ENCODE measurements at regions not wholly inside any gene's neighbourhood (a gene's known extent, or its start where the extent isn't known, plus 50 kb on each side); places are given as distances from the start of the nearest gene placed in this dataset.
"Not testable (repeated sequence)": the region's sequence is repeated elsewhere in the genome, so short reads cannot be mapped to it uniquely, and the experiment has no call there.

DNA sequence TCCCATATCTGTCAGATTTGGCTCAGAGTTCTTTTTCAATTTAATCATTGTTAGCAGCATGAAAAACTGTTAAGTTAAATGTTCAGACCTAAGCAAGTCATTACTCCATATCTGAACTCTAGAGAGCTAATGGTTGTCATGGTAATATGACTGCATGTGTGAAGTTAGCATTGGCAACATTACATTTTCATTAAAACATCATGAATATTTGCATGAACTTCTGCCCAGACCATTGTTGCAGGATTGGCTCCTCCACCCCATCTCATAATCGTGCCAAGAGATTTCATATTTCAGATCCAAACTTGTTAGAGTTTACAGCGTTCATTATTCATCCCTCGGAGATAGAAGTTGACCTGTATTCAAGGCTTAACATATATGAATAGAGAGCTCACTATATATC lies 75.5 kb upstream of the FOLH1 start:
- TF ChIP-seq, protein P1, sequence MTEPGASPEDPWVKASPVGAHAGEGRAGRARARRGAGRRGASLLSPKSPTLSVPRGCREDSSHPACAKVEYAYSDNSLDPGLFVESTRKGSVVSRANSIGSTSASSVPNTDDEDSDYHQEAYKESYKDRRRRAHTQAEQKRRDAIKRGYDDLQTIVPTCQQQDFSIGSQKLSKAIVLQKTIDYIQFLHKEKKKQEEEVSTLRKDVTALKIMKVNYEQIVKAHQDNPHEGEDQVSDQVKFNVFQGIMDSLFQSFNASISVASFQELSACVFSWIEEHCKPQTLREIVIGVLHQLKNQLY (CRISPR knock-in tag; IDR thresholded peaks at IDR 0.05), result not testable (repeated sequence)
- TF ChIP-seq, protein P2, sequence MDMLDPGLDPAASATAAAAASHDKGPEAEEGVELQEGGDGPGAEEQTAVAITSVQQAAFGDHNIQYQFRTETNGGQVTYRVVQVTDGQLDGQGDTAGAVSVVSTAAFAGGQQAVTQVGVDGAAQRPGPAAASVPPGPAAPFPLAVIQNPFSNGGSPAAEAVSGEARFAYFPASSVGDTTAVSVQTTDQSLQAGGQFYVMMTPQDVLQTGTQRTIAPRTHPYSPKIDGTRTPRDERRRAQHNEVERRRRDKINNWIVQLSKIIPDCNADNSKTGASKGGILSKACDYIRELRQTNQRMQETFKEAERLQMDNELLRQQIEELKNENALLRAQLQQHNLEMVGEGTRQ (CRISPR knock-in tag; IDR thresholded peaks at IDR 0.05), result not testable (repeated sequence)
- TF ChIP-seq, protein P3, sequence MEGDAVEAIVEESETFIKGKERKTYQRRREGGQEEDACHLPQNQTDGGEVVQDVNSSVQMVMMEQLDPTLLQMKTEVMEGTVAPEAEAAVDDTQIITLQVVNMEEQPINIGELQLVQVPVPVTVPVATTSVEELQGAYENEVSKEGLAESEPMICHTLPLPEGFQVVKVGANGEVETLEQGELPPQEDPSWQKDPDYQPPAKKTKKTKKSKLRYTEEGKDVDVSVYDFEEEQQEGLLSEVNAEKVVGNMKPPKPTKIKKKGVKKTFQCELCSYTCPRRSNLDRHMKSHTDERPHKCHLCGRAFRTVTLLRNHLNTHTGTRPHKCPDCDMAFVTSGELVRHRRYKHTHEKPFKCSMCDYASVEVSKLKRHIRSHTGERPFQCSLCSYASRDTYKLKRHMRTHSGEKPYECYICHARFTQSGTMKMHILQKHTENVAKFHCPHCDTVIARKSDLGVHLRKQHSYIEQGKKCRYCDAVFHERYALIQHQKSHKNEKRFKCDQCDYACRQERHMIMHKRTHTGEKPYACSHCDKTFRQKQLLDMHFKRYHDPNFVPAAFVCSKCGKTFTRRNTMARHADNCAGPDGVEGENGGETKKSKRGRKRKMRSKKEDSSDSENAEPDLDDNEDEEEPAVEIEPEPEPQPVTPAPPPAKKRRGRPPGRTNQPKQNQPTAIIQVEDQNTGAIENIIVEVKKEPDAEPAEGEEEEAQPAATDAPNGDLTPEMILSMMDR (IDR thresholded peaks at IDR 0.05), result not testable (repeated sequence)
- TF ChIP-seq, protein P4, sequence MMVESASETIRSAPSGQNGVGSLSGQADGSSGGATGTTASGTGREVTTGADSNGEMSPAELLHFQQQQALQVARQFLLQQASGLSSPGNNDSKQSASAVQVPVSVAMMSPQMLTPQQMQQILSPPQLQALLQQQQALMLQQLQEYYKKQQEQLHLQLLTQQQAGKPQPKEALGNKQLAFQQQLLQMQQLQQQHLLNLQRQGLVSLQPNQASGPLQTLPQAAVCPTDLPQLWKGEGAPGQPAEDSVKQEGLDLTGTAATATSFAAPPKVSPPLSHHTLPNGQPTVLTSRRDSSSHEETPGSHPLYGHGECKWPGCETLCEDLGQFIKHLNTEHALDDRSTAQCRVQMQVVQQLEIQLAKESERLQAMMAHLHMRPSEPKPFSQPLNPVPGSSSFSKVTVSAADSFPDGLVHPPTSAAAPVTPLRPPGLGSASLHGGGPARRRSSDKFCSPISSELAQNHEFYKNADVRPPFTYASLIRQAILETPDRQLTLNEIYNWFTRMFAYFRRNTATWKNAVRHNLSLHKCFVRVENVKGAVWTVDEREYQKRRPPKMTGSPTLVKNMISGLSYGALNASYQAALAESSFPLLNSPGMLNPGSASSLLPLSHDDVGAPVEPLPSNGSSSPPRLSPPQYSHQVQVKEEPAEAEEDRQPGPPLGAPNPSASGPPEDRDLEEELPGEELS (CRISPR knock-in tag; IDR thresholded peaks at IDR 0.05), result not testable (repeated sequence)
- not testable (repeated sequence) for TF ChIP-seq NR3C1 (CRISPR knock-in tag; conservative IDR thresholded peaks at IDR 0.05; ENCODE audit: low read depth); CREB1 (CRISPR knock-in tag; IDR thresholded peaks at IDR 0.05); ATF1 (CRISPR knock-in tag; IDR thresholded peaks at IDR 0.05); FOXP1 (CRISPR knock-in tag; IDR thresholded peaks at IDR 0.05; ENCODE audit: borderline replicate concordance); RORB (CRISPR knock-in tag; IDR thresholded peaks at IDR 0.05)
- TF ChIP-seq, protein P5, sequence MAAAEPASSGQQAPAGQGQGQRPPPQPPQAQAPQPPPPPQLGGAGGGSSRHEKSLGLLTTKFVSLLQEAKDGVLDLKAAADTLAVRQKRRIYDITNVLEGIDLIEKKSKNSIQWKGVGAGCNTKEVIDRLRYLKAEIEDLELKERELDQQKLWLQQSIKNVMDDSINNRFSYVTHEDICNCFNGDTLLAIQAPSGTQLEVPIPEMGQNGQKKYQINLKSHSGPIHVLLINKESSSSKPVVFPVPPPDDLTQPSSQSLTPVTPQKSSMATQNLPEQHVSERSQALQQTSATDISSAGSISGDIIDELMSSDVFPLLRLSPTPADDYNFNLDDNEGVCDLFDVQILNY (CRISPR knock-in tag; IDR thresholded peaks at IDR 0.05), result not testable (repeated sequence)
- TF ChIP-seq, protein P6, sequence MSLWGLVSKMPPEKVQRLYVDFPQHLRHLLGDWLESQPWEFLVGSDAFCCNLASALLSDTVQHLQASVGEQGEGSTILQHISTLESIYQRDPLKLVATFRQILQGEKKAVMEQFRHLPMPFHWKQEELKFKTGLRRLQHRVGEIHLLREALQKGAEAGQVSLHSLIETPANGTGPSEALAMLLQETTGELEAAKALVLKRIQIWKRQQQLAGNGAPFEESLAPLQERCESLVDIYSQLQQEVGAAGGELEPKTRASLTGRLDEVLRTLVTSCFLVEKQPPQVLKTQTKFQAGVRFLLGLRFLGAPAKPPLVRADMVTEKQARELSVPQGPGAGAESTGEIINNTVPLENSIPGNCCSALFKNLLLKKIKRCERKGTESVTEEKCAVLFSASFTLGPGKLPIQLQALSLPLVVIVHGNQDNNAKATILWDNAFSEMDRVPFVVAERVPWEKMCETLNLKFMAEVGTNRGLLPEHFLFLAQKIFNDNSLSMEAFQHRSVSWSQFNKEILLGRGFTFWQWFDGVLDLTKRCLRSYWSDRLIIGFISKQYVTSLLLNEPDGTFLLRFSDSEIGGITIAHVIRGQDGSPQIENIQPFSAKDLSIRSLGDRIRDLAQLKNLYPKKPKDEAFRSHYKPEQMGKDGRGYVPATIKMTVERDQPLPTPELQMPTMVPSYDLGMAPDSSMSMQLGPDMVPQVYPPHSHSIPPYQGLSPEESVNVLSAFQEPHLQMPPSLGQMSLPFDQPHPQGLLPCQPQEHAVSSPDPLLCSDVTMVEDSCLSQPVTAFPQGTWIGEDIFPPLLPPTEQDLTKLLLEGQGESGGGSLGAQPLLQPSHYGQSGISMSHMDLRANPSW (CRISPR knock-in tag; conservative IDR thresholded peaks at IDR 0.05; ENCODE audit: low read depth), result not testable (repeated sequence)
- TF ChIP-seq, protein P7, sequence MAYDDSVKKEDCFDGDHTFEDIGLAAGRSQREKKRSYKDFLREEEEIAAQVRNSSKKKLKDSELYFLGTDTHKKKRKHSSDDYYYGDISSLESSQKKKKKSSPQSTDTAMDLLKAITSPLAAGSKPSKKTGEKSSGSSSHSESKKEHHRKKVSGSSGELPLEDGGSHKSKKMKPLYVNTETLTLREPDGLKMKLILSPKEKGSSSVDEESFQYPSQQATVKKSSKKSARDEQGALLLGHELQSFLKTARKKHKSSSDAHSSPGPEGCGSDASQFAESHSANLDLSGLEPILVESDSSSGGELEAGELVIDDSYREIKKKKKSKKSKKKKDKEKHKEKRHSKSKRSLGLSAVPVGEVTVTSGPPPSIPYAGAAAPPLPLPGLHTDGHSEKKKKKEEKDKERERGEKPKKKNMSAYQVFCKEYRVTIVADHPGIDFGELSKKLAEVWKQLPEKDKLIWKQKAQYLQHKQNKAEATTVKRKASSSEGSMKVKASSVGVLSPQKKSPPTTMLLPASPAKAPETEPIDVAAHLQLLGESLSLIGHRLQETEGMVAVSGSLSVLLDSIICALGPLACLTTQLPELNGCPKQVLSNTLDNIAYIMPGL (CRISPR knock-in tag; IDR thresholded peaks at IDR 0.05), result not testable (repeated sequence)
